Loucy (cell line): ENCODE measurements at regions not wholly inside any gene's neighbourhood (a gene's known extent, or its start where the extent isn't known, plus 50 kb on each side); places are given as distances from the start of the nearest gene placed in this dataset.

Experiments used
- CTCF ChIP-seq: fragments of 200-600 bp; sonication (generic); conservative IDR thresholded peaks from 2 replicates; pipeline ENCODE4 v1.5.1; 2014; ENCODE audit warnings: mild to moderate bottlenecking, antibody characterized with exemption, low read length
- EZH2phosphoT487 ChIP-seq: fragments of 200-600 bp; IDR thresholded peaks from 2 replicates; pipeline ENCODE4 v1.6.1; 2018; ENCODE audit warnings: antibody characterized with exemption, mild to moderate bottlenecking, moderate library complexity, borderline replicate concordance

GRCh38 chr12:111251058-111251730 lies 117.7 kb downstream of the PHETA1 start:
- TF ChIP-seq CTCF = no peak
- TF ChIP-seq EZH2phosphoT487 = no peak
